IMR-90 (cell line): ENCODE measurements at regions not wholly inside any gene's neighbourhood (a gene's known extent, or its start where the extent isn't known, plus 50 kb on each side); places are given as distances from the start of the nearest gene placed in this dataset.

ENCODE experiments used
- ATAC-seq: fragments of 200-7000 bp; cut with Tn5 transposase; 2 replicates; pipeline ENCODE4 v1.9.1; 2020; ENCODE audit warnings: low read depth, mild to moderate bottlenecking, moderate library complexity
- BruUV-seq: library from RNA; stranded (reverse); fragments of 400-500 nt; replicated peaks from 2 replicates; lab custom pipeline; 2021; lab: Mats Ljungman, UMichigan
- CTCF ChIA-PET: fragments of 300-600 bp; formaldehyde crosslinking; extraction: SDS; loops from one replicate; lab custom pipeline; 2021; ENCODE audit warnings: antibody characterized with exemption; lab: Yijun Ruan, JAX
- POLR2A ChIA-PET: fragments of 300-600 bp; sonication (Branson Sonifier 250); formaldehyde crosslinking; loops from one replicate; lab custom pipeline; 2022; ENCODE audit warnings: antibody characterized with exemption; ENCODE audit not compliant: unreplicated experiment; lab: Charles Lee
- DNase-seq: peaks from one replicate; pipeline ENCODE4 v3.0.0; 2013
- H2AFZ ChIP-seq: replicated peaks from 2 replicates; pipeline ENCODE3; 2013; ENCODE audit warnings: low read length, mild to moderate bottlenecking; ENCODE audit not compliant: poor library complexity
- H2AK5ac ChIP-seq: 2 replicates; pipeline ENCODE4 v1.6.1; 2013; ENCODE audit warnings: low read depth, low read length, inconsistent platforms
- H2AK9ac ChIP-seq: replicated peaks from 2 replicates; pipeline ENCODE3; 2013; ENCODE audit warnings: mild to moderate bottlenecking, low read depth, low read length, moderate library complexity; ENCODE audit not compliant: poor library complexity
- H2BK120ac ChIP-seq: 2 replicates; pipeline ENCODE4 v1.6.1; 2013; ENCODE audit warnings: low read depth, low read length, inconsistent platforms
- H2BK15ac ChIP-seq: 3 replicates; pipeline ENCODE4 v1.6.1; 2013; ENCODE audit warnings: low read depth, low read length, inconsistent platforms
- H2BK20ac ChIP-seq: 2 replicates; pipeline ENCODE4 v1.6.1; 2013; ENCODE audit warnings: low read depth, mild to moderate bottlenecking, inconsistent platforms, low read length, moderate library complexity
- H2BK5ac ChIP-seq: 2 replicates; pipeline ENCODE4 v1.6.1; 2013; ENCODE audit warnings: mild to moderate bottlenecking, low read depth, low read length, inconsistent platforms; ENCODE audit not compliant: poor library complexity, severe bottlenecking
- H3K14ac ChIP-seq: replicated peaks from 2 replicates; pipeline ENCODE4 v1.6.1; 2013; ENCODE audit warnings: low read depth, low read length, inconsistent platforms
- H3K18ac ChIP-seq: 2 replicates; pipeline ENCODE4 v1.6.1; 2013; ENCODE audit warnings: low read depth, low read length, control low read depth
- H3K23ac ChIP-seq: 2 replicates; pipeline ENCODE4 v1.6.1; 2013; ENCODE audit warnings: low read depth, low read length, inconsistent platforms
- H3K27ac ChIP-seq: 2 replicates; pipeline ENCODE4 v1.5.1; 2013; ENCODE audit warnings: mild to moderate bottlenecking, control low read depth, low read length; ENCODE audit not compliant: insufficient read depth
- H3K27me3 ChIP-seq: 2 replicates; pipeline ENCODE4 v1.6.1; 2013; ENCODE audit warnings: low read length; ENCODE audit not compliant: control insufficient read depth, insufficient read depth
- H3K36me3 ChIP-seq: 2 replicates; pipeline ENCODE4 v1.6.1; 2013; ENCODE audit warnings: low read length, mixed read lengths; ENCODE audit not compliant: control insufficient read depth, insufficient read depth
- H3K4ac ChIP-seq: 2 replicates; pipeline ENCODE4 v1.6.1; 2013; ENCODE audit warnings: low read depth, low read length, inconsistent platforms
- H3K4me1 ChIP-seq: 2 replicates; pipeline ENCODE4 v1.6.1; 2013; ENCODE audit warnings: low read length, mixed read lengths; ENCODE audit not compliant: control insufficient read depth, insufficient read depth
- H3K4me2 ChIP-seq: 2 replicates; pipeline ENCODE4 v1.6.1; 2013; ENCODE audit warnings: low read depth, mild to moderate bottlenecking, control low read depth, low read length, moderate library complexity
- H3K4me3 ChIP-seq: 2 replicates; pipeline ENCODE4 v1.5.1; 2013; ENCODE audit warnings: low read depth, mild to moderate bottlenecking, control low read depth, low read length, moderate library complexity; ENCODE audit not compliant: insufficient read depth
- H3K56ac ChIP-seq: 2 replicates; pipeline ENCODE4 v1.6.1; 2013; ENCODE audit warnings: low read length, inconsistent platforms; ENCODE audit not compliant: insufficient read depth; ENCODE audit errors: extremely low read depth
- H3K79me1 ChIP-seq, 2 experiments: 2 replicates each; pipeline ENCODE4 v1.6.1; 2013; ENCODE audit warnings: low read length in 2 of 2, inconsistent platforms in 1 of 2, low read depth in 1 of 2
- H3K9ac ChIP-seq: 2 replicates; pipeline ENCODE4 v1.6.1; 2013; ENCODE audit warnings: low read depth, low read length, control low read depth
- H3K9me1 ChIP-seq: 2 replicates; pipeline ENCODE4 v1.6.1; 2013; ENCODE audit warnings: low read length, inconsistent platforms; ENCODE audit not compliant: insufficient read depth
- H3K9me3 ChIP-seq: 2 replicates; pipeline ENCODE4 v1.6.1; 2013; ENCODE audit warnings: low read length; ENCODE audit not compliant: control insufficient read depth, insufficient read depth
- H4K20me1 ChIP-seq: 2 replicates; pipeline ENCODE4 v1.6.1; 2013; ENCODE audit warnings: low read length, inconsistent platforms; ENCODE audit not compliant: insufficient read depth
- H4K5ac ChIP-seq: 2 replicates; pipeline ENCODE4 v1.6.1; 2013; ENCODE audit warnings: mild to moderate bottlenecking, low read depth, low read length, control low read depth
- H4K8ac ChIP-seq, 2 experiments: 2 replicates each; pipeline ENCODE4 v1.6.1; 2013; ENCODE audit warnings: low read depth in 2 of 2, low read length in 2 of 2, control low read depth in 1 of 2, inconsistent platforms in 1 of 2
- H4K91ac ChIP-seq: 2 replicates; pipeline ENCODE4 v1.6.1; 2013; ENCODE audit warnings: low read depth, low read length, inconsistent platforms; ENCODE audit not compliant: insufficient read depth
- CEBPB ChIP-seq: IDR thresholded peaks from 2 replicates; pipeline ENCODE4 v1.6.1; 2012; ENCODE audit warnings: low read depth, low read length, improper control_type of control experiment
- CHD1 ChIP-seq: IDR thresholded peaks from 2 replicates; pipeline ENCODE4 v1.6.1; 2012; ENCODE audit warnings: low read depth, low read length, improper control_type of control experiment
- RAD21 ChIP-seq: IDR thresholded peaks from 2 replicates; pipeline ENCODE4 v1.6.1; 2012; ENCODE audit warnings: low read length, improper control_type of control experiment
- RFX5 ChIP-seq: IDR thresholded peaks from 2 replicates; pipeline ENCODE4 v1.8.0; 2012; ENCODE audit warnings: low read depth, mild to moderate bottlenecking, low read length, moderate library complexity
- WGBS, 2 experiments: methylation state at CpG; one replicate each; pipeline versions ENCODE4 v1.1.5 to v1.1.7; 2013; ENCODE audit warnings: missing lambda C conversion rate in 2 of 2; ENCODE audit not compliant: insufficient read length in 1 of 2; ENCODE audit errors: extremely low coverage in 2 of 2; 5-methylcytosine and 5-hydroxymethylcytosine counted together
- dilution Hi-C: fragments of 300-500 bp; cut with HindIII; formaldehyde crosslinking; loops from one replicate; pipeline ENCODE4 v1.14.3; 2018; ENCODE audit warnings: low sequenced_read_pairs; ENCODE audit not compliant: unreplicated experiment
- in situ Hi-C: fragments of 300-500 bp; cut with MboI; formaldehyde crosslinking; loops from 3 replicates; pipeline ENCODE4 v1.14.3; 2019; ENCODE audit warnings: low sequenced_read_pairs, inconsistent platforms, mixed read lengths
- intact Hi-C: fragments of 100-400 bp; cut with micrococcal nuclease; formaldehyde crosslinking; loops from 2 replicates; pipeline ENCODE4 v1.10.0; 2022
- TF ChIP-seq, protein P1 (sequence below): fragments of 150-350 bp; IDR thresholded peaks from 2 replicates; pipeline ENCODE4 v1.6.1; 2016; ENCODE audit warnings: low read depth, mild to moderate bottlenecking, low read length, moderate library complexity, borderline replicate concordance

DNA sequence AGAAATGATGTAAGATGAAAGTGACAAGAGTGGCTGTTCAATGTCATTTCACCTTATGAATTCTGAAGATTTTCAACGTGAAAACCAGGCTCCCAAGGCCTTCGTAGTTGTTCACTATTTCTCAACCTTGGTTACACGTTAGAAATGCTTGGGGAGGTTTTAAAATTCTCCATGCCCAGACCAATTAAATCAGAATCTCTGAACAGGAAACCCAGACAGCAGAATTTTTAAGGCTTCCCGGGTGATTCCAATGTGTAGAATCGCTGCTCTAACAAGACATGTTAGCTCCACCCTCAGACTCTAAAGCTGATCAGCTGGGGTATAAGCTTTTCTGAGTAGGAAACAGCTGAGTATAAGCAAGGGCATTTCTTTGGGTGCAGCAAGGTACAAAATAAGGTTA lies 160.4 kb upstream of the TET2 start:
- Histone ChIP-seq H2AFZ (no peak overlapping the region), H3K4me1 (no peaks in the 10 kb centered on the region), H2BK20ac (no peak overlapping the region), H2BK15ac (no peak overlapping the region), H4K20me1 (no peaks in the 10 kb centered on the region), H3K27ac (no peak overlapping the region), H4K5ac (no peak overlapping the region), H2BK5ac (no peak overlapping the region), H3K36me3 (no peaks in the 10 kb centered on the region), H3K27me3 (no peaks in the 10 kb centered on the region), H3K56ac (no peak overlapping the region), H3K9ac (no peak overlapping the region), H3K79me1 (no peaks in the 10 kb centered on the region), H3K9me3 (no peaks in the 10 kb centered on the region), H3K18ac (no peak overlapping the region), H3K4me2 (no peak overlapping the region), H3K9me1 (no peaks in the 10 kb centered on the region), H3K14ac (no peak overlapping the region), H3K4me3 (no peak overlapping the region), H3K4ac (no peak overlapping the region), H2AK9ac (no peak overlapping the region), H2BK120ac (no peak overlapping the region), H4K91ac (no peak overlapping the region), H4K8ac (no peak overlapping the region), H2AK5ac (no peak overlapping the region), H3K23ac (no peak overlapping the region)
- intact Hi-C loops: no loop called here
- DNase-seq: no peak
- WGBS, 2 experiments: no CpG with 5 or more reads among the region's 5 CpGs
- ChIA-PET CTCF (interaction anchor here (1.2 kb wide), 1 partner anchor 9 kb away, joined by 3 read pairs; no protein-coding TSS in a partner anchor), POLR2A (no interaction called here)
- ATAC-seq: no peak
- in situ Hi-C loops: no loop called here
- dilution Hi-C loops: no loop called here
- TF ChIP-seq RFX5: no peak
- no peak for TF ChIP-seq RAD21
- no peak for TF ChIP-seq CEBPB
- TF ChIP-seq, protein P1, sequence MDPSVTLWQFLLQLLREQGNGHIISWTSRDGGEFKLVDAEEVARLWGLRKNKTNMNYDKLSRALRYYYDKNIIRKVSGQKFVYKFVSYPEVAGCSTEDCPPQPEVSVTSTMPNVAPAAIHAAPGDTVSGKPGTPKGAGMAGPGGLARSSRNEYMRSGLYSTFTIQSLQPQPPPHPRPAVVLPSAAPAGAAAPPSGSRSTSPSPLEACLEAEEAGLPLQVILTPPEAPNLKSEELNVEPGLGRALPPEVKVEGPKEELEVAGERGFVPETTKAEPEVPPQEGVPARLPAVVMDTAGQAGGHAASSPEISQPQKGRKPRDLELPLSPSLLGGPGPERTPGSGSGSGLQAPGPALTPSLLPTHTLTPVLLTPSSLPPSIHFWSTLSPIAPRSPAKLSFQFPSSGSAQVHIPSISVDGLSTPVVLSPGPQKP: no peak
- no peak for TF ChIP-seq CHD1
- no TSS peak for BruUV-seq
